Mucosa of stomach (tissue), 1 donor: ENCODE measurements at regions not wholly inside any gene's neighbourhood (a gene's known extent, or its start where the extent isn't known, plus 50 kb on each side); places are given as distances from the start of the nearest gene placed in this dataset.

Source experiments
- H3K27me3 ChIP-seq: one replicate; pipeline ENCODE4 v1.7.0; 2013; ENCODE audit warnings: mild to moderate bottlenecking, low read length; ENCODE audit not compliant: control insufficient read depth, insufficient read depth
- H3K36me3 ChIP-seq: one replicate; pipeline ENCODE4 v1.7.0; 2013; ENCODE audit warnings: low read length; ENCODE audit not compliant: control insufficient read depth, insufficient read depth
- H3K4me1 ChIP-seq: one replicate; pipeline ENCODE4 v1.7.0; 2013; ENCODE audit warnings: mild to moderate bottlenecking, low read length; ENCODE audit not compliant: control insufficient read depth, insufficient read depth
- H3K4me3 ChIP-seq: one replicate; pipeline ENCODE4 v1.7.0; 2013; ENCODE audit warnings: low read length
- H3K9ac ChIP-seq: one replicate; pipeline ENCODE4 v1.7.0; 2013; ENCODE audit warnings: mild to moderate bottlenecking, low read length, moderate library complexity
- H3K9me3 ChIP-seq: one replicate; pipeline ENCODE4 v1.7.0; 2013; ENCODE audit warnings: mild to moderate bottlenecking, low read length, moderate library complexity; ENCODE audit not compliant: control insufficient read depth
- donor health status: Pancreatic carcinoma.

- Histone ChIP-seq H3K27me3 (peaks cover 3% of the 10 kb centered on the region), H3K9ac (no peak overlapping the region), H3K4me1 (no peaks in the 10 kb centered on the region), H3K4me3 (no peak overlapping the region), H3K36me3 (no peaks in the 10 kb centered on the region), H3K9me3 (no peaks in the 10 kb centered on the region)
These were observed 114.3 kb upstream of the PRNP start for GRCh38 chr20:4571759-4572531.

- Histone ChIP-seq H3K36me3 (no peaks in the 10 kb centered on the region), H3K4me3 (no peak overlapping the region), H3K4me1 (no peaks in the 10 kb centered on the region), H3K9me3 (no peaks in the 10 kb centered on the region), H3K9ac (no peak overlapping the region), H3K27me3 (no peaks in the 10 kb centered on the region)
These were observed 116.4 kb upstream of the PRNP start for GRCh38 chr20:4569865-4570264.

GRCh38 chr20:4569092-4569491, 117.2 kb upstream of the PRNP start:
- no peak overlapping the region for H3K9ac ChIP-seq
- H3K27me3 ChIP-seq: no peaks in the 10 kb centered on the region
- H3K4me3 ChIP-seq: no peak overlapping the region
- H3K9me3 ChIP-seq: no peaks in the 10 kb centered on the region
- H3K36me3 ChIP-seq: no peaks in the 10 kb centered on the region
- H3K4me1 ChIP-seq: no peaks in the 10 kb centered on the region

GRCh38 chr20:4568361-4568959, 117.8 kb upstream of the PRNP start:
- Histone ChIP-seq H3K9ac (no peak overlapping the region), H3K4me1 (no peaks in the 10 kb centered on the region), H3K36me3 (no peaks in the 10 kb centered on the region), H3K4me3 (no peak overlapping the region), H3K9me3 (no peaks in the 10 kb centered on the region), H3K27me3 (no peaks in the 10 kb centered on the region)

GRCh38 chr20:4567170-4567569, 119.1 kb upstream of the PRNP start:
- Histone ChIP-seq H3K9ac (no peak overlapping the region), H3K9me3 (no peaks in the 10 kb centered on the region), H3K4me3 (no peak overlapping the region), H3K4me1 (no peaks in the 10 kb centered on the region), H3K36me3 (no peaks in the 10 kb centered on the region), H3K27me3 (no peaks in the 10 kb centered on the region)

- Histone ChIP-seq H3K4me1 (no peaks in the 10 kb centered on the region), H3K4me3 (no peak overlapping the region), H3K36me3 (no peaks in the 10 kb centered on the region), H3K27me3 (no peaks in the 10 kb centered on the region), H3K9me3 (no peaks in the 10 kb centered on the region), H3K9ac (no peak overlapping the region)
These were observed 122.7 kb upstream of the PRNP start for GRCh38 chr20:4563534-4563933.

- no peaks in the 10 kb centered on the region for H3K4me1 ChIP-seq
These were observed 123.2 kb upstream of the PRNP start for GRCh38 chr20:4563031-4563430.

GRCh38 chr20:4560667-4561066, 125.6 kb upstream of the PRNP start:
- H3K4me1 ChIP-seq: no peaks in the 10 kb centered on the region
- H3K9ac ChIP-seq: no peak overlapping the region
- no peak overlapping the region for H3K4me3 ChIP-seq
- H3K9me3 ChIP-seq: no peaks in the 10 kb centered on the region
- H3K36me3 ChIP-seq: no peaks in the 10 kb centered on the region
- H3K27me3 ChIP-seq: no peaks in the 10 kb centered on the region

More at GRCh38 chr20:4563031-4563430, 123.2 kb upstream of the PRNP start:
- no peak overlapping the region for H3K9ac ChIP-seq
- H3K27me3 ChIP-seq: no peaks in the 10 kb centered on the region
- H3K4me3 ChIP-seq: no peak overlapping the region
- H3K9me3 ChIP-seq: no peaks in the 10 kb centered on the region
- H3K36me3 ChIP-seq: no peaks in the 10 kb centered on the region

GRCh38 chr20:4559906-4560305, 126.3 kb upstream of the PRNP start:
- H3K4me3 ChIP-seq: no peak overlapping the region
- H3K9ac ChIP-seq: no peak overlapping the region
- no peaks in the 10 kb centered on the region for H3K4me1 ChIP-seq
- H3K27me3 ChIP-seq: no peaks in the 10 kb centered on the region
- no peaks in the 10 kb centered on the region for H3K36me3 ChIP-seq
- no peaks in the 10 kb centered on the region for H3K9me3 ChIP-seq

- H3K9ac ChIP-seq: no peak overlapping the region
- no peaks in the 10 kb centered on the region for H3K27me3 ChIP-seq
- no peaks in the 10 kb centered on the region for H3K9me3 ChIP-seq
- no peaks in the 10 kb centered on the region for H3K36me3 ChIP-seq
- H3K4me1 ChIP-seq: no peaks in the 10 kb centered on the region
- H3K4me3 ChIP-seq: no peak overlapping the region
These were observed 127.2 kb upstream of the PRNP start for GRCh38 chr20:4559106-4559505.

- H3K9me3 ChIP-seq: no peaks in the 10 kb centered on the region
- H3K4me1 ChIP-seq: no peaks in the 10 kb centered on the region
- no peak overlapping the region for H3K9ac ChIP-seq
- H3K27me3 ChIP-seq: no peaks in the 10 kb centered on the region
- no peak overlapping the region for H3K4me3 ChIP-seq
- no peaks in the 10 kb centered on the region for H3K36me3 ChIP-seq
These were observed 129.5 kb upstream of the PRNP start for GRCh38 chr20:4556781-4557180.

- no peaks in the 10 kb centered on the region for H3K9me3 ChIP-seq
- H3K9ac ChIP-seq: no peak overlapping the region
- no peaks in the 10 kb centered on the region for H3K27me3 ChIP-seq
- H3K36me3 ChIP-seq: no peaks in the 10 kb centered on the region
- no peaks in the 10 kb centered on the region for H3K4me1 ChIP-seq
- H3K4me3 ChIP-seq: no peak overlapping the region
These were observed 130.9 kb upstream of the PRNP start for GRCh38 chr20:4555188-4555890.
